GM18951 (cell line): ENCODE measurements at regions not wholly inside any gene's neighbourhood (a gene's known extent, or its start where the extent isn't known, plus 50 kb on each side); places are given as distances from the start of the nearest gene placed in this dataset.

Experiments
- POLR2A ChIP-seq: IDR thresholded peaks from 4 replicates; pipeline ENCODE4 v1.6.1; 2011; ENCODE audit warnings: mild to moderate bottlenecking; ENCODE audit not compliant: insufficient read length, insufficient read depth; ENCODE audit errors: extremely low read depth
- in situ Hi-C: fragments of 300-500 bp; cut with MboI; formaldehyde crosslinking; loops from one replicate; pipeline ENCODE4 v1.12.0; 2022; ENCODE audit warnings: low sequenced_read_pairs, mixed read lengths, inconsistent platforms; ENCODE audit not compliant: unreplicated experiment

DNA sequence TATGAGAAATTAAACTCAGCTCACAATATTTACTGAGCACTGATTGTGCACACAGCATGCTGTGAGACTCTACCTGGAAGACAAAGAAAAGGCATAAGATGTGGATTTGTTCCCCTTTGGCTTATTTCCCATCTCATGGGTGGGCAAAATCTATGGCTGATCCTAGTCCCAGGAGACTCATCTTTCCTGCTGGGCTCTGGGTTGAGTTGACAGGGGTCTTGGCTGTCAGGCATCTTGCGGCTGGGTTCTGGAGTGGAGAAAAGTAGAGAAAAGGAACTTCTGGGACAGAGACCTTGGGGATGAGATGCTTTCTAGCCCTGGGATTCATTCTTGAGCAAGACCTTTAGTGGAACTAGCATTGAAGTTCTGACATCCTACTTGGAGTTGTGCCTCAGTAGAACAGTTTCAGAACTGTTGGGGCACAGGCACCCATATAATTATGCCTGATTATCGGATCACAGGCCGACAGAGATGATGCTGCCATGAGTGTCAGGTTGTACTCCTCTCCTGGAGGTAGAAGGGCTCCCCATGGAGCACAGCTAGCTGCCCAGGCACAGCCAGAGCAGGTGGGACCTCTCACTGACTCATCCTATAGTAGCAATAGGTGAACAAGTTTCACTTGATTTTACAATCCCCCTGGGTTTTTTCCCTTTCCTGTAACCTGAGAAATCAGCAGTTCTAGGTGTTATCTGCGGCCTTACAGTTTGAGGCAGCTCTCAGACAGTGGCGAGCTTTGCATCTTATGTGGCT, 260.9 kb downstream of the CYRIA start:
- in situ Hi-C loops, result no loop called here
- TF ChIP-seq POLR2A, result no peak

DNA sequence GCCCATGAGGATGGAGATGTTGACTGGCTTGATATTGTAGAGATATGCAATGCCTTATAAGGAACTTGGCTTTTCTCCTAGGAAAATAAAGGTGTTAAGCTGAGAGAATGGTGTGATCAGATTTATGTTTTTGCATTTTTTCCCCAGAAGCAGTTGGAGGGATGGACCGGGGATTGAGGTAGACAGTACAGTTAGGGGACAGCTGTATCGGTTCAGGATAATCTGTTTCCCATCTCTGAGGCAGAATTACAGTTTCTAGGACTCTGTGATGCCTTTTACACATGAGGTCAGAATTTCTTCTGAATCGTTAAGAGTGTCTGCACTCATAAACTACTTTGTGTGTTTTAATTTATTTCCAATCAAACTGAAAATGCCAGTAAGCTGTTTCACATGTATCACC, 261.5 kb downstream of the CYRIA start:
- in situ Hi-C loops, result no loop called here
- no peak for TF ChIP-seq POLR2A

DNA sequence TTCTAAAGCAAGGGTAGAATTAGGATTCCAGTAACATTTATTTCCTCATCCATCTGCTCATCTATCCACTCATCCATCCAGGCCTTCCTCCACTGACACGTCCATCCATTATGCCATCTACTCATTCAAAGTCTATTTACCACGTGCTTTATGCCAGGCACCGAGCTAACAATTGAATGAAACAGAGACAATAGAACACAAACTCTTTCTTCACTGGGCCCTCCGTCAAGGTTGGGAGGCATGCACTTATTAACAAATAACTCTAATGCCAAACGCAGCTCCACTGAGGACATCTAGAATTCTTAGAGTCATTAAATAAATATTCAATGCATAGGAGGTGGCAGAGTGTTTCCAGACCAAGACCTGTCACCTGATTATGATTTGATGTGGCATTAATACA, 262.7 kb downstream of the CYRIA start:
- no peak for TF ChIP-seq POLR2A
- in situ Hi-C loops, result no loop called here

DNA sequence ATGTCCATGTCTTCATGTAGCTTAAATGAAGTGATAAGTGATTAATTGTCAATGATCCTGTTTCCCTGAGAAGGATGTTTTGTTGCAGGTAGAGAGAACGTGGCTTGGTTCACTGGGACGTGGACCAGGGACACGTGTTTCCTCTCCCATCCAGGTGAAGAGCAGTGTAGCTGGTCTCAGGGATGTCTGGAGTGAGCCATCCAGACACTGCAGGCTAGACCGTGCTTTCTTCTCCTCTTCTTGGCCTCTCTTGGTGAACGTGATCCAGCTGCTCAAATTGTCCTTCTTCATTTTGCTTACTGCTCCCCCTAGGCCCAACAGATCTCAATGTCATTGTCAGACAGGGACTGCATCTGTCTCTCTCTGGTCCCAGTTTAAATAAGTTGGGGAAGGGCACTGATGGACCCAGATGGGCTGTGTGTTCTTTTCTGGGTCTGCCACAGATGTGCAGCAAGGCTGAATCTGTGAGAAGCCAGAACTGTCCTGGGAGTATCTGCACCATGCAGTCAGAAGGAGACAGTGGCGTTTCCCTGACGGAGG, 263.8 kb downstream of the CYRIA start:
- no peak for TF ChIP-seq POLR2A
- in situ Hi-C loops, result no loop called here

DNA sequence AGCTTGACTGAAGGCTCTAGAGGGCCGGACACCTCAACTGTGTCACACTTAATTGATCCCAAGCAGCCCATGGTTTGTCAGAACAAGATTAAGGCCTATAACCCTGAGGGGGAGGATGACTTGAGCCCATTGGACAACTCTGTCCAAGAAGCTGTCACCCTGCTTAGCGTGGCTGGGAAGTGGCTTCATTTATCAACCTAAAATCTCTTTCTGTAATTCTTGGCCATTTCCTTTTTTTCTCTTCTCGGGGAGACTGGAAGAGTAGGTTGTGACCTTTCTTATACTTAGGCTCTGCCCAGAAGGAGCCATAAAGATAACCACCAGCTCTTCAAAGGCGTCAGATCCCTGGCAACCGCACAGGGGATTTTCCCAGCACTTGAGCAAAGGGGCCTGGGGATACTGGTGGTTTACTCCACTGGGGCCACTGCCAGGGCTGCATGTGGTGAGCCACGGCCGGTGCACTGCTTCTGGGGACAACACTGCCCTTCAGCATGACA, 265.5 kb downstream of the CYRIA start:
- in situ Hi-C loops, result no loop called here
- TF ChIP-seq POLR2A, result no peak

DNA sequence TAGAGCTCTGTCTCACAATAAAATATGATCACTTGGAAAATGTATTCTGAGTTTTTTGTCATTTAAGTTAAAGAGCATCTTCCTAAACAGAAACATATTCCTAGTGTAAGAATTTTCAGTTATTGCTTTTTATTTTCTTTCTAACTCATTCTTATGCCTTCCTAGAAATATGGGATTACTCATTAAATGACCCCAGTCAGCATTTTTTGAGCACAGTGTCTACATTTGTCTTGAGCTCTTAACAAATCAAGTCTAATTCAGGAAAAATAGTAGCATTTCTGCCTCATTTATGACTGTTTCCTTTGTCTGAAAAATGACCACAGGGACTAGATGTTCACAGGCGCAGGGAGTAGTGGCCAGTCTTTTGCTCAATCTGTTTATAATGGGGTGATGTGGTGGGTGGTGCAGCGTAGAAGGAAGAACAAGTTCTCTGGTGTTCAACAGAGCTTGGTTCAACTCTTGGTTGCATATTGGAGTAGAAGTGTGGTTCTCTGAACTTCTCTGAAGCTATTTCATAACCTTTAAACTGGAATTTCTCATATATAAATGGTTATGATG, 267.1 kb downstream of the CYRIA start:
- TF ChIP-seq POLR2A, result no peak
- in situ Hi-C loops, result no loop called here

DNA sequence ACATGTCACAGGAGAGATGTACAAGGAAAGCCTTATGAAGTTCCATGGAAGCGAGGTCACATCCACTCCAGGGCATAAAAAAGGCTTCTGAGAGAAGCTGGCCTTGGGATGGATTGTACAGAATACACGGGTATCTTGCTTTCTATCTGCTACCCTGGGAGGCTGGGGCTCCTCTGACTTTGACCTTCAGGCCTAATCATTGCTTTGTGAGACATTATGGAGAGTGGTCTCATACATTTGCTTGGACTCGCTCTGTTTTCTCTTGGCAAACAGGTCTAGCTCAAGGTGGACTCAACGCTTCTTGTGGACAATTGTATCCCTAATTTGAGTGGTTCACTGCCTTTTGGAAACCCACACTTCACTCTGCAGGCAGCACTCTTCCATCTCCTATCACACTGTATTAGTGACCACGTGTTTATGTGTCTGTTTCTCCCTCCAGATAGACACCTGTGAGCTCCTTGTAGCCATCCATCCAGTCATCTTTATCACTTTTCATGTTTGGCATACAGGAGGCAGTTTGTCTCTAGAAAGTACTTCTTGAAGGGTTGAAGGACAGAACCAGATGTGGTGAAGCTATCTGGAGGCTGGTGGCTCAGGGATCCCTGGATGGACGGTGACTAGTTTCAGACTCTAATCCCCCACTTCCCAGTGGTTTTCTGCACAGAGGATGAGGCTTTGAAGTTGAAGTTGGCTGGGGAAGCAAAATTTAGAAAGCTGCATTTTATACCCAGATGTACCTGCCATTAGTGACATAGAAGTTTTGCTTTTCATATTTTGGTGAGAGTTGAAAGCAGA, 267.8 kb downstream of the CYRIA start:
- in situ Hi-C loops, result no loop called here

DNA sequence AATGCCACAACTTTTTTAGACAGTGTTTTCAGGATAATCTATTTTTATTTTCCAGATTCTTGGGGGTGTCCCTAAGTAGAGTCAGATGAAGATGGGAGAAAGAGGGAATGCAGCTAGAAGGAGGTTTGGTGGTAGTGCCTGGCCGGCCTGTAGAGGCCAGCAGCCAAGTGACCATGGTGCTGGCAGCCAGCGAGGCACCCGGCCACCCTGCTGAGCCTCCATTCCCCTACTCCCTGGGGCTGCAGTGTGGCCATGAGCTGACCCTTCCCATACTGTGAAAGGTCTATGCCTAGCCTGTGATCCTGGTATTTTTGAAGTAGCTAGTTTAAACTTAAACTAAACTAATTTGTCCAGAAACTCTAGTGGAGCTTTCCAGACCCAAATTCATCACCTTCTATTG, 268.6 kb downstream of the CYRIA start:
- no peak for TF ChIP-seq POLR2A
- in situ Hi-C loops, result no loop called here

More for the DNA sequence above, 267.8 kb downstream of the CYRIA start:
- TF ChIP-seq POLR2A, result no peak

DNA sequence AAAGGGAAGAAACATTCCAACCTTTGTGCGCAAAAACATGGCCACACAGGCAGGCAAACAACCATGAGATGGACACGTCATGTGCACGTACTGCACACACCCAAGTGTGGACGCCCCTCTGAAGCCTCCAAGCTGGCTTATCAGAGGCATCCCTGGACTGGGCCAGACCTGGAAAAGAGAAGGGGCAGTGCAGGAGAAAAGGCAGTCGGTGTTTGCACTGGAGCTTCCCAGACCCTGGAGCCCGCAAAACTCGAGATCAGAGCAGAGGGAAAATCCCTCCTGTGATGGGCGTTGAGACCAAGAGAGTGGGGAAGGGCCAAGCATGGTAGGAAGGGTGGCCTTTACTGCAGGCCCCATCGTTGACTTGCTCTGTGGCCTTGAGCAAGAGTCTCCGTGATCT, 269.5 kb downstream of the CYRIA start:
- no peak for TF ChIP-seq POLR2A
- in situ Hi-C loops, result no loop called here

DNA sequence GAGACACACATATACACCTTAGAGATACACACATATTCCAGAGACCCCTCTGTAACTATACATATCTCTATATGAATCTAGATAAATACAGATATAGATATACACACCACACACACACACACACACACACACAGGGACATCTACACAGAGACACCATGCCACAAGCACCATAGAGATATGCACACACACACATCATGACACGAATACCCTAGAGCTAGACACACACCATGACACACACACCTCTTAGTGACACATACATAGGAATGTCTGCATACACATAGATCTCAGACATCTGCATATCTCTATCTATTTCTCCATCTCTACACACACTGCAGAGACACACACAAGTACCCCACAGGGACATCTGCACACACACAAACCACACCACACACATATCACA, 270.0 kb downstream of the CYRIA start:
- no peak for TF ChIP-seq POLR2A
- in situ Hi-C loops, result no loop called here

DNA sequence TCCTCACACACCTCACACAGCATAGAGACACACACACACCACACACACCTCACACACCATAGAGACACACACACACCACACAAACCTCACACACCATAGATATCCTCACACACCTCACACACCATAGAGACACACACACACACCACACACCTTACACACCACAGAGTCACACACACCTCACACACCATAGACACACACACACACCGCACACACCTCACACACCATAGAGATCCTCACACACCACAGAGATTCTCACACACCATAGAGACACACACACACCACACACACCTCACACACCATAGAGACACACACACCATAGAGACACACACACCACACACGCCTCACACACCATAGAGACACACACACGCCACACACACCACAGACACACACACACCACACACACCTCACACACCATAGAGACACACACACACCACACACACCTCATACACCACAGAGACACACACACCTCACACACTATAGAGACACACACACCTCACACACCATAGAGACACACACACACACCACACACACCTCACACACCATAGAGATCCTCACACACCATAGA, 270.6 kb downstream of the CYRIA start:
- in situ Hi-C loops, result no loop called here

DNA sequence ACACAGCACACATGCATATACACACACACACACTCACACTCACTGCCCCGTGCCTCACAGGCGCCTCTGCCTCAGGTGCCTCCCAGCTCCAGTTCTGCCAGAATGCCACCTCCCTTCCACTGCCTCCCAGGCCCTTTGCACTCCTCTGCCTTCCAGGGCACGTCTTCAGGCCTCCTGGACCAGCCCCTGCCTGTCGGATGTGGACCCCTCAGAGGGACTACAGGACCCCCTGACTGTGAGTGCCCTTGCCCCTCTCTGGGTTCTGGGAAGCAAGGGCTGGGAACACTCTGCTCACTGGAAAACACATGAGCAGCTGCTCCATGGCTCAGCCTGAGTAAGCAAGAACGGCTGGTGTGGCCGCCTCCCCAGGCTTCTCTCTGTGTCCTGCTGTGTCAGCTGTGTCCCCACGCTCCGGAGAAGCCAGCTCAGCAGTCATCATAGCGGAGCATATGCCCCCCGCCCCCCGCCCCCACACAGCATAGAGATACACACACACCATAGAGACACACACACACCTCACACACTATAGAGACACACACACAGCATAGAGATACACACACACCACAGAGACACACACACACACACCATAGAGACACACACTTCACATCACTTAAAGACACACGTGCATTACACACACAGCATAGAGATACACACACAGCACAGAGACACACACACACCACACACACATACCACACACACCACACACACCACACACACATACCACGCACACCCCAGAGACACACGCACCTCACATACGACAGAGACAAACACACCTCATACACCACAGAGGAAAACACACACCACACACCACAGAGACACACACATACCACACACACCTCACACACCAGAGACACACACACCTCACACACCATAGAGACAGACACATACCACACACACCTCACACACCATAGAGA, 271.3 kb downstream of the CYRIA start:
- no peak for TF ChIP-seq POLR2A
- in situ Hi-C loops, result no loop called here

More for the DNA sequence above, 270.6 kb downstream of the CYRIA start:
- TF ChIP-seq POLR2A, result no peak
